Skeletal muscle tissue (tissue), 3 donors: ENCODE measurements at regions not wholly inside any gene's neighbourhood (a gene's known extent, or its start where the extent isn't known, plus 50 kb on each side); places are given as distances from the start of the nearest gene placed in this dataset.
"Not testable (repeated sequence)": the region's sequence is repeated elsewhere in the genome, so short reads cannot be mapped to it uniquely, and the experiment has no call there.

Experiments
- H3K27ac ChIP-seq: one replicate; pipeline ENCODE4 v1.7.0; 2013; ENCODE audit warnings: mild to moderate bottlenecking, low read depth, low read length, inconsistent platforms
- H3K27me3 ChIP-seq, 3 donors: one replicate each; pipeline ENCODE4 v1.7.0; 2013; ENCODE audit warnings: low read length in 3 of 3; ENCODE audit not compliant: control insufficient read depth in 3 of 3, insufficient read depth in 3 of 3
- H3K36me3 ChIP-seq, 3 donors: one replicate each; pipeline ENCODE4 v1.7.0; 2013; ENCODE audit warnings: low read length in 3 of 3; ENCODE audit not compliant: control insufficient read depth in 3 of 3, insufficient read depth in 3 of 3
- H3K4me1 ChIP-seq, 3 donors: one replicate each; pipeline ENCODE4 v1.7.0; 2013; ENCODE audit warnings: low read length in 3 of 3, mild to moderate bottlenecking in 3 of 3; ENCODE audit not compliant: control insufficient read depth in 3 of 3, insufficient read depth in 3 of 3
- H3K4me3 ChIP-seq, 3 donors: one replicate each; pipeline ENCODE4 v1.7.0; 2013; ENCODE audit warnings: low read length in 3 of 3
- H3K9ac ChIP-seq, 3 donors: one replicate each; pipeline ENCODE4 v1.7.0; 2013; ENCODE audit warnings: low read length in 3 of 3, mild to moderate bottlenecking in 3 of 3, moderate library complexity in 2 of 3, low read depth in 1 of 3
- H3K9me3 ChIP-seq, 3 donors: one replicate each; pipeline ENCODE4 v1.7.0; 2013; ENCODE audit warnings: low read length in 3 of 3; ENCODE audit not compliant: control insufficient read depth in 3 of 3
- donor health status: Osteomylitis.

DNA sequence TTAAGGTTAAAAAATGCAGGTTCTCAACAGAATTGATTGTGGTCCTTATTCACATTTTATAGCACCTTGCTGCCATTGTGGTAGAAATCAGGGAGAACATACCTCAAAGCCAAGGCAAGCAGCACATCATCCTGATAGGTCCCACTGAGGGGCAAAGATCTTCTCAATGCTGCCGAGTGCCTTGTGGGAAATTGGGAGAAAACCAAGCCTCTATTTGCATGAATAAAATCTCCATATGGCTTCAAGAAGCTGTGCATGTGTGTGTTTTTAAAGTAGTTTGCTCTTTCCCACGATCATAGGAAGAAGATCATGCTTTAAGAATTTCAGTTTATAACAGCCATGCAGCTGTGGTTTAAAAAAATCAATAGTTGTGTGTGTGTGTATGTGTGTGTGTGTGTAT lies 216.9 kb upstream of the FBXL7 start:
- Histone ChIP-seq H3K9me3 (no peaks in the 10 kb centered on the region), H3K27me3 (no peaks in the 10 kb centered on the region), H3K27ac (no peak overlapping the region), H3K4me1 (no peaks in the 10 kb centered on the region), H3K9ac (no peak overlapping the region), H3K36me3 (no peaks in the 10 kb centered on the region), H3K4me3 (no peak overlapping the region)

DNA sequence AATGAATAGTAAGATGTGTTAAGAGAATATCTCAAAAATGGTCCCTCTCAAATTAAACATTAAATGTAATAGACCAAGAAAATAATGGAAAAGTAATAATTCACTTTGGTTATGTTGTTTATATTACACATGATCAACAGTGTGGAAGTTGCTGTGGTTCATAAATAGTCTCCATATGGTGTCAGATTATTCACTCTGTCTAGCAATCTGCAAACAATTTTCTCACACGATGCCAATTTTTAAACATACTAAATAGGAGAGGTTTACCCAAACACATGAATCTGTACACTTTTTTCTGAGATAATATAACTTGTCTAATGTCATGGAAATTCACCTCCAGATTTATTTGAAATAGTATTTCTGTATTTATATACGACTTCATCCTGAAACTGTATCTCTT lies 217.4 kb upstream of the FBXL7 start:
- Histone ChIP-seq H3K4me1 (no peaks in the 10 kb centered on the region), H3K9ac (no peak overlapping the region)

DNA sequence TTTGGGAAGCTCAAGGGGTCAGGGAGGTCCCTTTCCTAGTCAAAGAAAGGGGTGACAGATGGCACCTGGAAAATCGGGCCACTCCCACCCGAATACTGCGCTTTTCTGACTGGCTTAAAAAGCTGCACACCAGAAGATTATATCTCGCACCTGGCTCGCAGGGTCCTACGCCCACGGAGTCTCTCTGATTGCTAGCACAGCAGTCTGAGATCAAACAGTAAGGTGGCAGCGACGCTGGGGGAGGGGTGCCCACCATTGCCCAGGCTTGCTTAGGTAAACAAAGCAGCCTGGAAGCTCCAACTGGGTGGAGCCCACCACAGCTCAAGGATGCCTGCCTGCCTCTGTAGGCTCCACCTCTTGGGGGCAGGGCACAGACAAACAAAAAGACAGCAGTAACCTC lies 228.4 kb upstream of the FBXL7 start:
- not testable (repeated sequence) for H3K4me1 ChIP-seq, H3K9ac ChIP-seq

More for the DNA sequence above, 217.4 kb upstream of the FBXL7 start:
- no peak overlapping the region for H3K4me3 ChIP-seq
- no peak overlapping the region for H3K27ac ChIP-seq
- H3K36me3 ChIP-seq = no peaks in the 10 kb centered on the region
- H3K9me3 ChIP-seq = no peaks in the 10 kb centered on the region
- no peaks in the 10 kb centered on the region for H3K27me3 ChIP-seq

GRCh38 chr5:15267966-15268365 lies 232.0 kb upstream of the FBXL7 start:
- H3K36me3 ChIP-seq = no peaks in the 10 kb centered on the region
- H3K27ac ChIP-seq = no peak overlapping the region
- no peaks in the 10 kb centered on the region for H3K9me3 ChIP-seq

More for the DNA sequence above, 228.4 kb upstream of the FBXL7 start:
- H3K9me3 ChIP-seq, H3K27ac ChIP-seq, H3K27me3 ChIP-seq, H3K4me3 ChIP-seq, H3K36me3 ChIP-seq: not testable (repeated sequence)

DNA sequence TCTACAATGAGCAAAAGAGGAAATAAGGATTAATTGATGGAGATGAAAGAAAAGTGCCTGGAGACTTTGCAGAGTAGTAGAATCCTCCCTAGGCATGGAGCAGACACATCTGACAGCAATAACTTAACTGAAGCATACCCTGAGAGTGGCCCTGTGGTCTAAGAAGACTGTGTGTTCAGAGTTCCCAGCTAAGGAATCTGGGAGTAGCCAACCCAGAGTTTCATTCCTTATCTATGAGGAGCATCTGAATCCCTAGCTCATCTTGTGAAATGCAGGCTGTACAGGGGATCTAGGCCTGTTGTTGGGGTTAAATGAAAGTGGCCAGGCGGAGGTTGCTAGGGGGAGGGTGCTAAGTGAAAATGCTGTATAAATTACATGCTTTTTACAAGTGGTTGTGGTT lies 233.1 kb upstream of the FBXL7 start:
- H3K9ac ChIP-seq = no peak overlapping the region

More at GRCh38 chr5:15267966-15268365, 232.0 kb upstream of the FBXL7 start:
- H3K4me3 ChIP-seq = no peak overlapping the region
- H3K9ac ChIP-seq = no peak overlapping the region
- H3K27me3 ChIP-seq = no peaks in the 10 kb centered on the region
- no peaks in the 10 kb centered on the region for H3K4me1 ChIP-seq

GRCh38 chr5:15266229-15266628 lies 233.8 kb upstream of the FBXL7 start:
- Histone ChIP-seq H3K9ac (no peak overlapping the region), H3K9me3 (no peaks in the 10 kb centered on the region), H3K36me3 (no peaks in the 10 kb centered on the region), H3K27me3 (no peaks in the 10 kb centered on the region), H3K4me1 (peaks cover 3 to 7% (median 6%) of the 10 kb centered on the region in 3 donors), H3K4me3 (no peak overlapping the region), H3K27ac (no peak overlapping the region)

More for the DNA sequence above, 233.1 kb upstream of the FBXL7 start:
- Histone ChIP-seq H3K36me3 (no peaks in the 10 kb centered on the region), H3K27me3 (no peaks in the 10 kb centered on the region), H3K4me3 (no peak overlapping the region), H3K9me3 (no peaks in the 10 kb centered on the region), H3K4me1 (peaks cover under 1 to 2% (median under 1%) of the 10 kb centered on the region in 3 donors), H3K27ac (no peak overlapping the region)

DNA sequence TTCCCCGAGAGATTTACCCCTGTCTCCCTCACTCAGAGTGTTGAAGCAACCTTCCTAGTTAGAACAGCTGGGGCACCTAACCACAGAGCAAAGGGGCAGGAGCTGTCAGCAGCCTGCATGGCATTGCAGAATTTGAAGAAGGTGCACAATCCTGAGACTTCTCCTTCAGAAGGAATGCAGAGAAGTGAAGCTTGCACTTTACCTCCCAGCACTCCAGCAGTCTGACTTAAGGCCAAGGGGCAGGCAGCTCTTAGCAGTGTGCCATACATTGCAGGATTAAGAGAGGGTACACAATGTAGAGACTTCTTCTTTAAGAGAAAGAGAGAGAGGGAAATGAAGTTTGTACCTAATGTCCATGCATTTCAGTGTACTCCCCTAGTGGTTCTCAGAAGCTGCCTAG lies 236.0 kb upstream of the FBXL7 start:
- Histone ChIP-seq H3K36me3 (no peaks in the 10 kb centered on the region), H3K9me3 (no peaks in the 10 kb centered on the region), H3K27me3 (no peaks in the 10 kb centered on the region), H3K4me3 (no peak overlapping the region), H3K27ac (no peak overlapping the region), H3K4me1 (peaks cover 3 to 13% (median 10%) of the 10 kb centered on the region in 3 donors), H3K9ac (no peak overlapping the region)

GRCh38 chr5:15263406-15263805 lies 236.6 kb upstream of the FBXL7 start:
- Histone ChIP-seq H3K9me3 (no peaks in the 10 kb centered on the region), H3K27ac (no peak overlapping the region), H3K9ac (no peak overlapping the region), H3K4me1 (peaks cover 3 to 13% (median 10%) of the 10 kb centered on the region in 3 donors), H3K36me3 (no peaks in the 10 kb centered on the region), H3K27me3 (no peaks in the 10 kb centered on the region), H3K4me3 (no peak overlapping the region)

- Histone ChIP-seq H3K27ac (no peak overlapping the region), H3K4me3 (peak overlapping the region in 1 of 3 donors; percentile 3)
Measured at GRCh38 chr5:15261269-15261995, 238.5 kb upstream of the FBXL7 start.

GRCh38 chr5:15260356-15261268 lies 239.4 kb upstream of the FBXL7 start:
- Histone ChIP-seq H3K9ac (no peak overlapping the region), H3K9me3 (no peaks in the 10 kb centered on the region), H3K4me1 (peaks cover 3 to 13% (median 10%) of the 10 kb centered on the region in 3 donors), H3K27ac (no peak overlapping the region), H3K27me3 (no peaks in the 10 kb centered on the region), H3K36me3 (no peaks in the 10 kb centered on the region), H3K4me3 (peak overlapping the region in 1 of 3 donors; percentile 3)

More at GRCh38 chr5:15261269-15261995, 238.5 kb upstream of the FBXL7 start:
- no peak overlapping the region for H3K9ac ChIP-seq
- H3K27me3 ChIP-seq = no peaks in the 10 kb centered on the region
- H3K4me1 ChIP-seq = peaks cover 3 to 13% (median 10%) of the 10 kb centered on the region in 3 donors
- H3K9me3 ChIP-seq = no peaks in the 10 kb centered on the region
- no peaks in the 10 kb centered on the region for H3K36me3 ChIP-seq
